Left ventricle myocardium inferior (tissue), 1 donor: ENCODE measurements at regions not wholly inside any gene's neighbourhood (a gene's known extent, or its start where the extent isn't known, plus 50 kb on each side); places are given as distances from the start of the nearest gene placed in this dataset.

ENCODE experiments used
- DNase-seq: peaks from one replicate; pipeline ENCODE4 v3.0.0-alpha.2; 2020
- H3K27ac ChIP-seq: fragments of 200-600 bp; replicated peaks from 2 replicates; pipeline ENCODE4 v1.8.0; 2021
- H3K27me3 ChIP-seq: fragments of 200-600 bp; 2 replicates; pipeline ENCODE4 v1.8.0; 2021; ENCODE audit warnings: low read depth
- H3K36me3 ChIP-seq: fragments of 200-600 bp; 2 replicates; pipeline ENCODE4 v1.8.0; 2021
- H3K4me1 ChIP-seq: fragments of 200-600 bp; 2 replicates; pipeline ENCODE4 v1.8.0; 2021
- H3K4me3 ChIP-seq: fragments of 200-600 bp; 2 replicates; pipeline ENCODE4 v1.8.0; 2021; ENCODE audit warnings: mild to moderate bottlenecking, moderate library complexity
- H3K9me3 ChIP-seq: fragments of 200-600 bp; replicated peaks from 2 replicates; pipeline ENCODE4 v1.8.0; 2021
- intact Hi-C: fragments of 100-400 bp; cut with micrococcal nuclease; formaldehyde crosslinking; loops from one replicate; pipeline ENCODE4 v1.11.0; 2022
- TF ChIP-seq, protein P1 (sequence below): fragments of 200-600 bp; IDR thresholded peaks from 2 replicates; pipeline ENCODE4 v1.8.0; 2021; ENCODE audit warnings: antibody characterized with exemption, mild to moderate bottlenecking, borderline replicate concordance
- donor health status: DM: no; HTN: yes; CAD: no; lungs with severe emphysema.

DNA sequence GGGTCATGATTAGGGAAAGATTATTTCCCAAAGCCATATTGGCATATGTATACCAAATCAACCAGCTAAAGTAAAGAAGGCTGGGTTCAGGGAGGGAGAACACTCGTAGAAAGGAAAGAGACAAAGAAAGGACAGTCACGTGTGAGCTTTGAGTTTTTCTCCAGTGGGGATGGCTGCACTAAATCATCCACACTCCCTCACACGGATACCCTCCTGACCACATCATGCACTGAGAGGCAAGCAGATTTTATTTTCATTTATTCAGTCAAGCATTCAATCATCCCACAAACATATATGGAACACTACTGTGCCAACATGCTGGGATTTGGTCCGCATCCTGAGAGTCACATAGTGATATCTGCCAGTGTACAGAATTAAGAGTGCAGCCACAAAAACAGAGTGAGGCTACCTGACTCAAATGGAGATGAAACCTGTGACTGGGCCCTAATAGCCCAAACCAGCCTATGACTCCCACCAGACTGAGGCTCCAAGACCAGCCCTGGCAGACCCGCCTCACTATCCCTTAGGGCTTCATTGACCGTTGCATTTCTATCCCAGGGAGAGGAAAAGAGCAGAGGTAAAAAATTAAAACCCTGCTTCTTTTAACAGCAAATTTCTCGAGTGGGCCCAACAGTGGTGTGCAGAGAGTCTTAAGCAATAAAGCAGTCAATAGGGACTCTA is 155.9 kb downstream of the BARHL2 start:
- H3K4me1 ChIP-seq: peaks cover 4% of the 10 kb centered on the region
- H3K9me3 ChIP-seq: no peaks in the 10 kb centered on the region
- H3K27ac ChIP-seq: no peak overlapping the region
- DNase-seq: no peak
- no peak overlapping the region for H3K4me3 ChIP-seq
- intact Hi-C loops: no loop called here
- peaks cover 19% of the 10 kb centered on the region for H3K27me3 ChIP-seq
- TF ChIP-seq, protein P1, sequence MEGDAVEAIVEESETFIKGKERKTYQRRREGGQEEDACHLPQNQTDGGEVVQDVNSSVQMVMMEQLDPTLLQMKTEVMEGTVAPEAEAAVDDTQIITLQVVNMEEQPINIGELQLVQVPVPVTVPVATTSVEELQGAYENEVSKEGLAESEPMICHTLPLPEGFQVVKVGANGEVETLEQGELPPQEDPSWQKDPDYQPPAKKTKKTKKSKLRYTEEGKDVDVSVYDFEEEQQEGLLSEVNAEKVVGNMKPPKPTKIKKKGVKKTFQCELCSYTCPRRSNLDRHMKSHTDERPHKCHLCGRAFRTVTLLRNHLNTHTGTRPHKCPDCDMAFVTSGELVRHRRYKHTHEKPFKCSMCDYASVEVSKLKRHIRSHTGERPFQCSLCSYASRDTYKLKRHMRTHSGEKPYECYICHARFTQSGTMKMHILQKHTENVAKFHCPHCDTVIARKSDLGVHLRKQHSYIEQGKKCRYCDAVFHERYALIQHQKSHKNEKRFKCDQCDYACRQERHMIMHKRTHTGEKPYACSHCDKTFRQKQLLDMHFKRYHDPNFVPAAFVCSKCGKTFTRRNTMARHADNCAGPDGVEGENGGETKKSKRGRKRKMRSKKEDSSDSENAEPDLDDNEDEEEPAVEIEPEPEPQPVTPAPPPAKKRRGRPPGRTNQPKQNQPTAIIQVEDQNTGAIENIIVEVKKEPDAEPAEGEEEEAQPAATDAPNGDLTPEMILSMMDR: no peak
- H3K36me3 ChIP-seq: no peaks in the 10 kb centered on the region

DNA sequence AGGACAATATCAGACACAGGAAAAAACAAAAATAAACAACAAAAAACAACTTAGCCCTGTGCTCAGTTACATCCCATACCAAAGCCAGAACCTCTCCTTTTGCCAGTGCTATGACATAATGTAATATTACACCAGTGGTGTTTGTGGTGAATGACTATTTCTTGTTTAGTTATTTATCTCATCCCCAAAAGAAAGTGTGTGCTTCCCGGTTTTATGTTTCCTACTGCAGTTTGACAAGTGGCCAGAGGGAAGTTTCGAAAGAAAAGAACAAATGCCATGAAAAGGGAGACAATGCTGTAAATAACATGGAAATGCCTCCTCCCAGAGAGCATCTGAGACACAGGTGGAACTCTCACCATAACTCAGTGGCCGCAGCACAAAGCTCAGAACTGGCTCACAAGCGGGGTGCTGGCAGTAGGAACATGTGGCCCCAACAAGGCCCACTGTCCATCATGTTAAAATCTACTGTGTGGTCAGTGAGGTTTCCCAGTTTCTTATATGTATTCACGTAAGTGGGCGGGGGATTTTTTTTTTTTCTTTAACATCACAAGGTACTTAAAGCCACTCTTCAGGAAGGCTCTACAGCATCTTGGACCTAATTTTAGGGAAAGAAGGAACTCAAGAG is 158.2 kb downstream of the BARHL2 start:
- Histone ChIP-seq H3K27ac (no peak overlapping the region), H3K27me3 (peaks cover 19% of the 10 kb centered on the region), H3K36me3 (no peaks in the 10 kb centered on the region), H3K4me3 (no peak overlapping the region), H3K4me1 (no peaks in the 10 kb centered on the region), H3K9me3 (no peaks in the 10 kb centered on the region)
- TF ChIP-seq, protein P1: no peak
- intact Hi-C loops: no loop called here
- DNase-seq: no peak

DNA sequence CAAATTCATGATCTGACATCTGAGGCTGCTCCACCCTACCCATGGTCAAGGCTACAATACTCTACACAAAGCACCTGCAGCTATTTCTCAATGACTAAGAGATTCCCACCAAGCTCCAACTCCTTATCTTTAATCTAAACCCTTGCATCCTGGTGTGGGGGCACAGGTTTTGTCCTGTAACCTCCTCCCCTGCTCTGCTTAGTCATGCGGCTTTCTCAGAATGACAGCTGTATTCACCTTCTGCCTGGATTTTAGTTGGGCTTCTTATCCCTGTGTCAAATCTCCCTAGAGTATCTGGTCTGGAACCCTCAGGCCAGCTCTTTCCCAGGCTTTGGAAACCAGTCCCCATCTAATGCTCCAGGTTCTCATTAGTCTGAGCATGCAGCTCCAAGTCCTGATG is 159.0 kb downstream of the BARHL2 start:
- intact Hi-C loops: no loop called here
- H3K36me3 ChIP-seq: no peaks in the 10 kb centered on the region
- TF ChIP-seq, protein P1: no peak

DNA sequence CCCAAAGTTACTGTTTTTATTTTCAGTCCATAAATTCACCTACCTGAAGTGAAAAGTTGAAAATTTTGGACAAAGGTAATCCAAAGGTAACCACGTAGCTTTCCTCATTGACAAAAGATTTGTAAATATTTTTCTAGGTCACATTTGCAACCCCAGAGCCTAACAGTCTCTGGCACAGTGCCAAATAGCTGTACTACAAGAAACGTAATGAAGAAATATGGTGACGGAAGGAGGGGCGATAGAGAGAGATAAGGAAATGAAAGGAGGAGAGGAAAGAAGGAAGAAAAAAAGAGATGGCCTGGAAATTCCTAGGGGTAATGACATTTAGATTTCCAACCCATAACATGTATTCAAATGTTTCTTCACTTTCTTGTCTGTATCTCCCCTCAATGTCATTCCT is 159.4 kb downstream of the BARHL2 start:
- Histone ChIP-seq H3K27me3 (peaks cover 22% of the 10 kb centered on the region), H3K4me3 (no peak overlapping the region), H3K9me3 (no peaks in the 10 kb centered on the region), H3K36me3 (no peaks in the 10 kb centered on the region), H3K27ac (no peak overlapping the region), H3K4me1 (no peaks in the 10 kb centered on the region)
- TF ChIP-seq, protein P1: no peak
- intact Hi-C loops: no loop called here
- DNase-seq: no peak

More for the DNA sequence above, 159.0 kb downstream of the BARHL2 start:
- no peak overlapping the region for H3K27ac ChIP-seq
- no peak for DNase-seq
- no peaks in the 10 kb centered on the region for H3K4me1 ChIP-seq
- no peak overlapping the region for H3K4me3 ChIP-seq
- H3K27me3 ChIP-seq: peaks cover 19% of the 10 kb centered on the region
- no peaks in the 10 kb centered on the region for H3K9me3 ChIP-seq

DNA sequence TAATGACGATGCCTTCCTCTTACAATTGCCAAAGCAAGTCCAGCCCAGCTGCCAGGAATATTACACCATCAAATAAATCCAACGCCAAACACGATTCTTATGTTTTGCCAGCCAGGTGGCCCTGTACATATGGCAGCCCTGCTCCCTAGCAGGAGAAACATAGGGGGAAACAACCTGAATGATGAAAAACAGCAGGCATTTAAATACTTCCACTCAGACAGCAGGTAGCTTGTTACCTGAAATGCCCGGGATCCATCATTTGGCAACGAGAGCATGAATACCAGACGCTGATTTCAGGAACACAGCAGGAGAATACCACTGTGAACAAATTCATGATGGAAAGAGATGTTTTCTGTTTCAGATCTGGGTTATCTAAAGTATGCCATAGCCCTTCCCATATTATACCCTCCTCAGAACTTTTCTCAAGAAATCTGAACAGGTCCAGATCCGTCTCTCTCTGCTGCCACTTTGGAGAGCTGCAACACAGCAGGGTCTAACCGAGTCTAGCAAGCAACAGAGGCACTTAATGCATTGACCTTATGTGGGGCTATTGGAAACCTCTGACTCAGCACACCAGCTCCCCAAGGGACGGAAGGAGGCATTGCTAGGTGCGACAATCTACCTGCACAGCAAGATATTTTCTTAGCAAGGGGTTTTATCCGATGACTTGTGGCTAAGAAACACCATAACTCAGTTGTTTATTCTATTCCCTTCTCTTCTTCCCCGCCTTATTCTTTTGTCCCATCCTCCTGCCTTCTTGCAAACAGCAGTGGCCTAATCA is 166.3 kb downstream of the BARHL2 start:
- no peak overlapping the region for H3K27ac ChIP-seq
- H3K4me3 ChIP-seq: no peak overlapping the region
- H3K27me3 ChIP-seq: peaks cover 29% of the 10 kb centered on the region
- intact Hi-C loops: no loop called here
- H3K36me3 ChIP-seq: no peaks in the 10 kb centered on the region
- H3K9me3 ChIP-seq: no peaks in the 10 kb centered on the region
- TF ChIP-seq, protein P1: no peak
- no peaks in the 10 kb centered on the region for H3K4me1 ChIP-seq
- no peak for DNase-seq
